ENCODE measurements at regions not wholly inside any gene's neighbourhood (a gene's known extent, or its start where the extent isn't known, plus 50 kb on each side); places are given as distances from the start of the nearest gene placed in this dataset.
"Not testable (repeated sequence)": the region's sequence is repeated elsewhere in the genome, so short reads cannot be mapped to it uniquely, and the experiment has no call there.

GRCh38 chr10:37442882-37443281 is 317.5 kb downstream of the ANKRD30A start:
- DNase-seq, result no peak

- DNase-seq, result not testable (repeated sequence)
Observed at GRCh38 chr10:37441224-37441623, 315.8 kb downstream of the ANKRD30A start.

- DNase-seq, result no peak
Observed at GRCh38 chr10:37439826-37440225, 314.4 kb downstream of the ANKRD30A start.

DNA sequence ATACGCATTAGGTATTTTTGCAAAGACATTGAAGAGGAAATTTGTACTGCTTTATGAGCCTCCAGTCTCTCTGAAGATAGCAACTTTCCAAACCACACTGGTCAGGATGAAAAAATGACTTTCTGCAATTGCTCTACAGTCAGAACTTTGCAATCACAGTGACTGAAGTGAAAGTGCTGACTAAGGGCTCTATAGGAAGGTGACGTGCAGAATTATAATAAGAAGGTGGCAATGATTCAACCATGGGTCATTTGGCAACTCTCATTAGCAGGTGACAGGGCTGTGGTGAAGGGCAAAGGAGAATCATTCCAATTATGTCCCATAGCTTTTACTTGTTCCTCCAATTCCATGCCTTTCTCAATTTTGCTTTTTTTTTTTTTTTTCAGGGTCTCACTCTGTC is 311.0 kb downstream of the ANKRD30A start:
- no peak for DNase-seq

DNA sequence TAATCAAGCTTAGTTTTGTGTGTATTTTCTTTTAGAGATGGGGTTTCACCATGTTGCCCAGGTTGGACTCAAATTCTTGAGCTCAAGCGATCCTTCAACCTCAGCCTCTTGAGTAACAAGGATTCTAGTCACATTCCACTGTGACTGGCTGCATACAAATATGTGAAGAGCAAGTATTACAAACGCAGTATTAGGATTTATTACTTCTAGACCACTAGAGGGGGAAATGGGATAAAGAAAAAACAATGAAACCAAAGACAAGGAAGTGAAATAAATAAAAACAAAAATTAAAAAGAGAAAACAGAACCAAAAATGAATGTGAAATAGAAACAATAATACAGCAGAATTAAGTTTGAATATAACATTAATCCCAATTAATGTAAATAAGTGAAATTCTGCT is 308.7 kb downstream of the ANKRD30A start:
- no peak for DNase-seq

Data from EL (cell line).